Nucleus accumbens (tissue), 56 donors: ENCODE measurements at regions not wholly inside any gene's neighbourhood (a gene's known extent, or its start where the extent isn't known, plus 50 kb on each side); places are given as distances from the start of the nearest gene placed in this dataset.
A peak's percentile ranks its signal among the peaks of the same experiment; 100 is the strongest.
"Not testable (repeated sequence)": the region's sequence is repeated elsewhere in the genome, so short reads cannot be mapped to it uniquely, and the experiment has no call there.

Experiments
- DNase-seq, 56 donors: peaks; one replicate each; lab custom pipeline; 2025; lab: John Stamatoyannopoulos, UW

DNA sequence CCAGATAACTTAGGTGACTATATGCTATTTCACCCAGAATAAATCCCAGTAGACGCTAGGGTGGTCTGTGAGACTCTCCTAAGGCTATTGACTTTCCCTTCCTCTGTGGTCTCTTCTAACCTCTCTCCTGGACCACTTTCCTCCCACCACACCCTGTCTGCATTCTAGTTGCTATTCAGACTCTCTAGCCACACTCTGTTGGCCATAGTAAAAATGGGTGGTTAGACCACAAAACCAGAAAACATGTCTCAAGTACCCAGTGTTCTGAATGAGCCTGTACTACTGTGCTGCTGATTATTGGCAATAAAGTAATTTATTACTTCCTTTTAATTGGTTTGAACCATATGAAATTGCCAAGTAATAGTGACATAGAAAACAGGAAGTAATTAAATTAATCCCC is 240.8 kb downstream of the KIF20B start:
- DNase-seq, result no peak

DNA sequence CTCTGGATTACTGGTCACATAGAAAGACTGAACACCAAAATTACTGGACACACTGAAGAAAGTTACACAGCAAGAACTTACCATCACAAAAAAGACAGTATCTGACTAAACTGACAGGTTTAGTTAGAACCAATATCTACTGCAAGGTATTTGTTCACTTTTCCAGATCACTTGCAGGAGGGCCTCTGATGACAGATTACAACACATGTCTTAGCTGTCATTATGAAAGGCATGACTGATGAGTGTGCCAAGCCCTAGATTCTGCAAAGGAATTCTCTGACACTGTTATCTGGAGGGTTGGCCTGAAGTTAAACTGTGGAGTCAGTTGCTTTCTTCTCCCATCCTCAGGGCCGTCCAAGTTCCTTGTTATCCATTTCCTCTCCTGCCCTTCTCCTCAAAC is 242.7 kb downstream of the KIF20B start:
- DNase-seq, result no peak

GRCh38 chr10:89946106-89946505 is 244.7 kb downstream of the KIF20B start:
- no peak for DNase-seq

DNA sequence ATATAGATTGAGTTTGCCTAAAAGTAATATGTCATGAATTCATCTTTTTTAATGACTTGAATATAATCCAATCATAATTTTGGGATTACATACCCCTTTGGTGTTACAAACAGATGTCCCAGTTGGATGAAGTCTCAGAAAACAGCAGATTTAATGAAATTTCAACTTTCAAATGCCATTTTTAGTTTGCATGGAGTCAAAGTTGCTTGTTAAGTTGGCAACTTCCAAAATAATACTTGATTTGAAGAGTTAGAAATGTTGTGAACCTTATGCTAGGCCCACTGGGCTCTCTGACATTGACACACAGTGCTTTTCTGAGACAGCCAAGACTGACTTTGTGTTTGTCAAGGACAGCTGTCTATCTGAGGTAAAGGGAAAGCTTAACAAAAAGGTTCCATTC is 248.1 kb downstream of the KIF20B start:
- no peak for DNase-seq

GRCh38 chr10:89952325-89952724 is 250.9 kb downstream of the KIF20B start:
- no peak for DNase-seq

DNA sequence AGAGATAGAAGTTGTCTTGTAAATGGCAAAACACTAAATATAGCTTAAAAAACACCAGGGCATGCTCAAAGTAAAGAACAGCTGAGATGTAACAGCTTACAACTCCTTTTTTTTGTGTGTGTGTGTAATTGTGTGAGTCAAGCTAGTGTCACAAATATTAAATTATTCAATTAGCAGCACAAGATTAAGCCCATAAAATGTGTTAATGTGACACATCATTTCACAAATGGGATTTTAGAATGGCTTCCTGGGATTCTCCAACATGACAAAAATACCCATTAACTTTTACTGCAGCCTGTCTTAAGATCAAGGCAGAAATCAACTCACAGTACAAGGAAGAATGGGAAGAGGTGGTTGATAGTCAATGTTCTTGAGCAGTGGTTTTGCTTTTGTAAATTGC is 251.4 kb downstream of the KIF20B start:
- no peak for DNase-seq

- no peak for DNase-seq
These were observed 252.7 kb downstream of the KIF20B start for GRCh38 chr10:89954061-89954460.

- DNase-seq, result no peak
These were observed 253.6 kb downstream of the KIF20B start for GRCh38 chr10:89954787-89955566.

GRCh38 chr10:89959433-89960110 is 258.2 kb downstream of the KIF20B start:
- DNase-seq, result no peak

GRCh38 chr10:89963451-89964102 is 262.2 kb downstream of the KIF20B start:
- no peak for DNase-seq

GRCh38 chr10:89966211-89966610 is 264.8 kb downstream of the KIF20B start:
- DNase-seq, result no peak

GRCh38 chr10:89973326-89973725 is 271.9 kb downstream of the KIF20B start:
- DNase-seq, result no peak

DNA sequence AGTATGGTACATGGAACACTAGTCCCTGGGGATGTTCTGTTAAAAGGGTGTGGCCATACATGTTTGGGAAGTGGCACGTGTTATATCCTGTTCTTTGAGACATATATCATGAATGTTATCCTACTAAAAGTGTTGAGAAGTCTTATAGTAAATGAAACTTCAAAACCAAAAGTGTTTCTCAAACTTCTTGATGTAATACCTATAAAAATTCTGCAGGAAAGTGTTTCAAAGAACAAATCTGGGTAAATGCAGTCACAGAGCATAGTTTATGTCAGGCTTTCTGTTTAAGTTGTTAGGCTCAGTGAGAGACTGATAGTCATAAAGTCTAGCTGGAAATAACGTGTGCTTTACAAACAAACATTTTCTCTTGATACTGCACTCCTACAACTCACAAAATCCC is 273.7 kb downstream of the KIF20B start:
- no peak for DNase-seq

- DNase-seq, result no peak
These were observed 274.4 kb downstream of the KIF20B start for GRCh38 chr10:89975771-89976170.

DNA sequence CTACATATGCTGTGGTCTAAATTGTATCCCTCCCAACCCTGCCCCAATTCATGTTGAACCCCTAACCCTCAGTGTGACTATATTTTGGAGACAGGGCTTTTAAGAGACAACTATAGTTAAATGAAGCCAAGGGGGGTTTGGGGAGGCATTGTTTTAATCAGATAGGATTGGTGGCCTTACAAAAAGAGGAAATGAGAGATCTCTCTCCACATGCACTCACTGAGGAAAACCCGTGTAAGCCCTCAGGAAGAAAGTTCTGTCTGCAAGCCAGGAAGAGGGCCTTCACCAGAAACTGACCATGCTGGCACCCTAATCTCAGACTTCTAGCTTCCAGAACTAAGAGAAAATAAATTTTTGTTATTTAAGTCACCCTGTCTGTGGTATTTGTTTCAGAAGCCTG is 276.7 kb downstream of the KIF20B start:
- no peak for DNase-seq

- no peak for DNase-seq
These were observed 278.3 kb downstream of the KIF20B start for GRCh38 chr10:89979726-89980125.

- no peak for DNase-seq
These were observed 278.8 kb downstream of the KIF20B start for GRCh38 chr10:89980166-89980565.

GRCh38 chr10:89981891-89982290 is 280.5 kb downstream of the KIF20B start:
- DNase-seq, result peak in 1 of 56 donors; percentile 5

GRCh38 chr10:89985446-89985845 is 284.1 kb downstream of the KIF20B start:
- no peak for DNase-seq

DNA sequence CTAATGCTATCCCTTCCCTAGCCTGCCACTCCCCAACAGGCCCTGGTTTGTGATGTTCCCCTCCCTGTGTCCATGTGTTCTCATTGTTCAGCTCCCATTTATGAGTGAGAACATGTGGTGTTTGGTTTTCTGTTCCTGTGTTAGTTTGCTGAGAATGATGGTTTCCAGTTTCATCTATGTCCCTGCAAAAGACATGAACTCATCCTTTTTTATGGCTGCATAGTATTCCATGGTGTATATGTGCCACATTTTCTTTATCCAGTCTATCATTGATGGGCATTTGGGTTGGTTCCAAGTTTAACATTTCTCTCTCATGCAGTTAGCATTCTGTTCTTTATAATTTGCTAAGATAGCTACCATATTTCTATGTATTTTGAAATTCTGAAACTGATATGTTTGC is 287.0 kb downstream of the KIF20B start:
- not testable (repeated sequence) for DNase-seq

DNA sequence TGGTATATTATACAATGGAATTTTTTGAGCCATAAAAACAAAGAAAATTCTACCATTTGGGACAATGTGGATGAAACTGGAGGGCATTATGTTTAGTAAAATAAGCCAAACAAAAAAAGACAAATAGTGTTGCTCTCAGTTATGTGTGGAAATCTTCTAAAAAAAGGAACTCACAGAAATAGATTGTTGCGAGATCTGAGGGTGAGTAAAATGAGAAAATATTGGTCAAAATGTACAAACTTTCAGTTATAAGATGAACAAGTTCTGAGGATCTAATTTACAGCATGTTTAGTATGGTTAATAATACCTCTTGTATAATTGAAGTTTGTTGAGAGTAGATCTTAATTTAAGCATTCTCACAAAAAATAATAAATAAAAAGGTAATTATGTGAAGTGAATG is 291.2 kb downstream of the KIF20B start:
- DNase-seq, result no peak

DNA sequence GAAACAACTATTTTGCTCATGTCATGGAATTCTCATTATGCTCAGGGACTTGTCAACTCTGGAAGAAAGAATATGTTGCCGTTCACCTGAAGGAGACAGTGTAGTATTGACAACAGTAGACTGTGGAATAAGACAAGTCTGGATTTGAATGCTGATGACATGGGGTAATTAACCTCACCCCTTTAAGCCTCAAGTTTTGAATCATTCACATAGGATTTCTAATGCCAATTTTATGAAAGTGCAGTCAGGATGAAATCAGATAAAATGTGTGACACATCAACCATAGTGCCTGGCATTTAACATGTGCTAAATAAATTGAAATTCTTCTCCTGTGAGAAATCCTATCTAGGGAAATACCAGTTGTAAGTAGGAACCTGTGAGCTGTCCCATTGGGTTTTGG is 305.8 kb downstream of the KIF20B start:
- no peak for DNase-seq
